ENCODE measurements at regions not wholly inside any gene's neighbourhood (a gene's known extent, or its start where the extent isn't known, plus 50 kb on each side); places are given as distances from the start of the nearest gene placed in this dataset.

- Mint-ChIP-seq H3K27me3 (peaks cover 2% of the 10 kb centered on the region), H3K9me3 (no peaks in the 10 kb centered on the region), H3K36me3 (ENCODE audit: low read depth) (no peaks in the 10 kb centered on the region), H3K4me3 (no peak overlapping the region), H3K4me1 (ENCODE audit: low read depth) (no peaks in the 10 kb centered on the region), H3K27ac (no peak overlapping the region)
- DNase-seq: no peak
- no peak for ATAC-seq
- intact Hi-C loops (cut with micrococcal nuclease): no loop called here
- no peak for TF ChIP-seq CTCF (IDR thresholded peaks at IDR 0.05)
- CTCF ChIA-PET: no interaction called here
- POLR2A ChIA-PET: no interaction called here
Observed at GRCh38 chr6:21522797-21523456, 70.6 kb upstream of the SOX4 start.

GRCh38 chr6:21523652-21524051 lies 69.9 kb upstream of the SOX4 start:
- Mint-ChIP-seq H3K4me1 (ENCODE audit: low read depth) (no peaks in the 10 kb centered on the region), H3K36me3 (ENCODE audit: low read depth) (no peaks in the 10 kb centered on the region), H3K4me3 (no peak overlapping the region), H3K9me3 (no peaks in the 10 kb centered on the region), H3K27ac (no peak overlapping the region), H3K27me3 (peaks cover 2% of the 10 kb centered on the region)
- ChIA-PET CTCF (no interaction called here), POLR2A (no interaction called here)
- intact Hi-C loops (cut with micrococcal nuclease): no loop called here
- no peak for DNase-seq
- TF ChIP-seq CTCF (IDR thresholded peaks at IDR 0.05): no peak
- no peak for ATAC-seq

GRCh38 chr6:21524201-21524600 lies 69.3 kb upstream of the SOX4 start:
- ATAC-seq (no peak), DNase-seq (no peak)
- Mint-ChIP-seq H3K27ac (no peak overlapping the region), H3K4me3 (no peak overlapping the region), H3K27me3 (no peaks in the 10 kb centered on the region), H3K4me1 (ENCODE audit: low read depth) (no peaks in the 10 kb centered on the region), H3K36me3 (ENCODE audit: low read depth) (no peaks in the 10 kb centered on the region), H3K9me3 (no peaks in the 10 kb centered on the region)
- CTCF ChIA-PET: no interaction called here
- no peak for TF ChIP-seq CTCF (IDR thresholded peaks at IDR 0.05)
- POLR2A ChIA-PET: no interaction called here
- intact Hi-C loops (cut with micrococcal nuclease): no loop called here

- CTCF ChIA-PET: no interaction called here
- intact Hi-C loops (cut with micrococcal nuclease): no loop called here
- H3K27ac Mint-ChIP-seq: no peak overlapping the region
Observed at GRCh38 chr6:21526974-21527373, 66.6 kb upstream of the SOX4 start.

GRCh38 chr6:21527731-21528130 lies 65.8 kb upstream of the SOX4 start:
- DNase-seq (no peak), ATAC-seq (no peak)
- intact Hi-C loops (cut with micrococcal nuclease): no loop called here
- H3K9me3 Mint-ChIP-seq: no peaks in the 10 kb centered on the region
- ChIA-PET CTCF (interaction anchor here (1.8 kb wide), 1 partner anchor 62 kb away, joined by 4 read pairs; no protein-coding TSS in a partner anchor), POLR2A (no interaction called here)
- no peak for TF ChIP-seq CTCF (IDR thresholded peaks at IDR 0.05)
- no peak overlapping the region for H3K27ac Mint-ChIP-seq
- H3K27me3 Mint-ChIP-seq: peaks cover 4% of the 10 kb centered on the region
- H3K36me3 Mint-ChIP-seq (ENCODE audit: low read depth): no peaks in the 10 kb centered on the region
- H3K4me1 Mint-ChIP-seq (ENCODE audit: low read depth): no peaks in the 10 kb centered on the region
- H3K4me3 Mint-ChIP-seq: no peak overlapping the region

More at GRCh38 chr6:21526974-21527373, 66.6 kb upstream of the SOX4 start:
- POLR2A ChIA-PET: no interaction called here
- DNase-seq (no peak), ATAC-seq (no peak)
- Mint-ChIP-seq H3K4me3 (no peak overlapping the region), H3K36me3 (ENCODE audit: low read depth) (no peaks in the 10 kb centered on the region), H3K4me1 (ENCODE audit: low read depth) (no peaks in the 10 kb centered on the region), H3K9me3 (no peaks in the 10 kb centered on the region), H3K27me3 (peaks cover 4% of the 10 kb centered on the region)
- no peak for TF ChIP-seq CTCF (IDR thresholded peaks at IDR 0.05)
